Esophagus (tissue), 2 donors: ENCODE measurements at regions not wholly inside any gene's neighbourhood (a gene's known extent, or its start where the extent isn't known, plus 50 kb on each side); places are given as distances from the start of the nearest gene placed in this dataset.
A peak's percentile ranks its signal among the peaks of the same experiment; 100 is the strongest.

Source experiments
- H3K27ac ChIP-seq, 2 donors: one replicate each; pipeline ENCODE4 v1.5.1; 2013; ENCODE audit warnings: low read depth in 2 of 2, mild to moderate bottlenecking in 2 of 2, inconsistent platforms in 1 of 2, low read length in 1 of 2, moderate library complexity in 1 of 2
- H3K27me3 ChIP-seq, 2 donors: one replicate each; pipeline ENCODE4 v1.6.1; 2013; ENCODE audit warnings: low read length in 2 of 2, control low read depth in 1 of 2, mild to moderate bottlenecking in 1 of 2; ENCODE audit not compliant: insufficient read depth in 2 of 2, control insufficient read depth in 1 of 2
- H3K36me3 ChIP-seq, 2 donors: one replicate each; pipeline ENCODE4 v1.6.1; 2013; ENCODE audit warnings: low read length in 1 of 2; ENCODE audit not compliant: control insufficient read depth in 2 of 2, insufficient read depth in 2 of 2
- H3K4me1 ChIP-seq, 2 donors: one replicate each; pipeline ENCODE4 v1.6.1; 2013; ENCODE audit warnings: low read length in 1 of 2; ENCODE audit not compliant: control insufficient read depth in 2 of 2, insufficient read depth in 2 of 2
- H3K4me3 ChIP-seq, 2 donors: one replicate each; pipeline ENCODE4 v1.5.1; 2013; ENCODE audit warnings: low read length in 2 of 2, mild to moderate bottlenecking in 2 of 2, low read depth in 1 of 2, moderate library complexity in 1 of 2
- H3K9me3 ChIP-seq, 2 donors: one replicate each; pipeline ENCODE4 v1.6.1; 2013; ENCODE audit warnings: mild to moderate bottlenecking in 2 of 2, low read depth in 1 of 2, low read length in 1 of 2, moderate library complexity in 1 of 2; ENCODE audit not compliant: control insufficient read depth in 2 of 2, insufficient read depth in 1 of 2
- WGBS, 2 donors: extraction: QIAGEN DNeasy Blood & Tissue Kit; methylation state at CpG; one replicate each; pipeline ENCODE4 v1.1.7; 2013; 5-methylcytosine and 5-hydroxymethylcytosine counted together
- donor health status: healthy with polysubstance abuse.
- donor health status: Bipolar disorder and iron deficiency.

- Histone ChIP-seq H3K9me3 (no peaks in the 10 kb centered on the region), H3K27me3 (no peaks in the 10 kb centered on the region), H3K27ac (no peak overlapping the region), H3K36me3 (no peaks in the 10 kb centered on the region), H3K4me3 (no peak overlapping the region), H3K4me1 (no peaks in the 10 kb centered on the region)
Observed at GRCh38 chr3:187909866-187910265, 164.6 kb upstream of the BCL6 start.

- H3K27ac ChIP-seq, result no peak overlapping the region
Observed at GRCh38 chr3:187912007-187912406, 166.7 kb upstream of the BCL6 start.

GRCh38 chr3:187913617-187914033 lies 168.4 kb upstream of the BCL6 start:
- no peaks in the 10 kb centered on the region for H3K4me1 ChIP-seq
- H3K27ac ChIP-seq, result peak overlapping the region; percentile 71 to 84
- H3K9me3 ChIP-seq, result no peaks in the 10 kb centered on the region
- H3K27me3 ChIP-seq, result no peaks in the 10 kb centered on the region
- 58 to 76% methylated on average over 2 of the region's 2 CpGs for WGBS, 2 donors
- H3K4me3 ChIP-seq, result no peak overlapping the region
- H3K36me3 ChIP-seq, result no peaks in the 10 kb centered on the region

More at GRCh38 chr3:187912007-187912406, 166.7 kb upstream of the BCL6 start:
- Histone ChIP-seq H3K4me3 (no peak overlapping the region), H3K27me3 (no peaks in the 10 kb centered on the region), H3K4me1 (no peaks in the 10 kb centered on the region), H3K9me3 (no peaks in the 10 kb centered on the region), H3K36me3 (no peaks in the 10 kb centered on the region)
- WGBS, 2 donors, result 34 to 59% methylated on average over 3 of the region's 3 CpGs

GRCh38 chr3:187914231-187914630 lies 169.0 kb upstream of the BCL6 start:
- no peaks in the 10 kb centered on the region for H3K4me1 ChIP-seq
- no peaks in the 10 kb centered on the region for H3K9me3 ChIP-seq
- no peak overlapping the region for H3K4me3 ChIP-seq

DNA sequence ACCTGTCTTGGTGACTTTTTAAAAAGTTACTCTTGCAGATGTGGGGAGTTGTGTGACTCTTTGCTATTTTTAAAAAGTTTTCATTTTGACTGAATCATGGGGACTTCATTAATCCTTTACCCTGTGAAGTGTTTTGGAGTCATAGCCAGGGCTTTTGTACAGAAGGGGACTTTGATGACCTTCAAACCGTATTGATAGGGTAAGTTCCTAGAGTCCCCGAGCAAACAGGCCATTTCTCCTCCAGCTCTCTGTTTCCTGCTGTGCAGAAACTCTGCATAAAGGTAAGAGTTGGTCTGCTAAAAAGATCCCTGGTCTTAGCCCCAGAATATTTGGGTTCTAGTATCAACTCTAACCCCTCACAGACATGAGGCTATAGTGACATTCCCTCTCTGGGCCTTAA lies 170.8 kb upstream of the BCL6 start:
- Histone ChIP-seq H3K36me3 (no peaks in the 10 kb centered on the region), H3K9me3 (no peaks in the 10 kb centered on the region), H3K27me3 (no peaks in the 10 kb centered on the region), H3K4me1 (no peaks in the 10 kb centered on the region), H3K4me3 (no peak overlapping the region), H3K27ac (no peak overlapping the region)
- WGBS, 2 donors, result 66 to 69% methylated on average over 2 of the region's 2 CpGs

More at GRCh38 chr3:187914231-187914630, 169.0 kb upstream of the BCL6 start:
- WGBS, 2 donors, result 54 to 56% methylated on average over 7 of the region's 7 CpGs
- Histone ChIP-seq H3K27ac (peak overlapping the region; percentile 69 to 74), H3K36me3 (no peaks in the 10 kb centered on the region), H3K27me3 (no peaks in the 10 kb centered on the region)

DNA sequence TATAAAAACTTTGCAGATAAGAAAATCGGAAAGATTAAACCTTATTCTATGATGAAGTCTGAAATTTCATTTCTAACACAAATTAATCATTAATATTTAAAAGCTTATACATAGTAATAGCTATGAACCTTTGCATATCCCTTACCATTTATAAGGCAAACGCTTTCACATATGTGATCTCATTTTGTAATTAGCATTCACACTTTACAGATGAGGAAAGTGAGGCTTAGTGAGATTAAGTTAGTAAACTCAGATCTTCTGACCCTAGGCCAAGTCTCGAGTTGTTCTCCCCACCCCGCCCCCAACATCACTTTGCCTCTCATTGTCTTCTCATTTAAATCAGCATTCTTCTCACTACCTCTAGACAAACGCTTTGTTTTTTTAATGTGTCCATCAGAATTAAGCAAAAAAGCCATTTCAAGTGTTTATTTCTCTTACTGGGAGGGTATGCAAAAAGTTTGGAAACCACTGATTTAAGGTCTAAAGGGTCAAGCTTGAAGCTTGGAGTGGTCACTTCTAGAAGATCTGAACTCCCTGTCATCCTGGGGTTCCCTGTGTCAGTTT lies 172.9 kb upstream of the BCL6 start:
- no peaks in the 10 kb centered on the region for H3K36me3 ChIP-seq
- no peaks in the 10 kb centered on the region for H3K27me3 ChIP-seq
- H3K27ac ChIP-seq, result no peak overlapping the region
- H3K4me3 ChIP-seq, result no peak overlapping the region
- H3K4me1 ChIP-seq, result no peaks in the 10 kb centered on the region
- WGBS, 2 donors, result 46 to 55% methylated on average over 5 of the region's 5 CpGs
- no peaks in the 10 kb centered on the region for H3K9me3 ChIP-seq

DNA sequence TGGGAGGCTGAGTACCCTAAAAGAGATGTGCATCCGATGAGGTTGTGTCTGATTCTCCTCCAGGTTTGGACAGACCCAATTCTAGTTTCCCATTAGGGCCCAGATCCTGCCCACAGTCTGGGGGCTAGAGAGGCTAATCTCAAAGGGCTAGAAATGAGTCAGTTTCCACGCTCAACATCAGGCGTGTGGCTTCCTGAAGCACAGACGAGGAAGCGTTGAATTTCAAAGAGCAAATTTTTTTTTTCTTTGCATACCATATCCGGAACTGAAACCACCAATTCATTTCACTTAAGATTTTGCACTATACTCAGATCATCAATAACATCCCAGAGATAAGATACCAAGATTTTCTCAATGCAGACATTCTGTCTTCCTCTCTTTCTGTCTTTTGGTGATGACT lies 173.8 kb upstream of the BCL6 start:
- Histone ChIP-seq H3K36me3 (no peaks in the 10 kb centered on the region), H3K27me3 (no peaks in the 10 kb centered on the region), H3K27ac (no peak overlapping the region), H3K4me3 (no peak overlapping the region), H3K4me1 (no peaks in the 10 kb centered on the region), H3K9me3 (no peaks in the 10 kb centered on the region)
- 54 to 68% methylated on average over 6 of the region's 6 CpGs for WGBS, 2 donors

DNA sequence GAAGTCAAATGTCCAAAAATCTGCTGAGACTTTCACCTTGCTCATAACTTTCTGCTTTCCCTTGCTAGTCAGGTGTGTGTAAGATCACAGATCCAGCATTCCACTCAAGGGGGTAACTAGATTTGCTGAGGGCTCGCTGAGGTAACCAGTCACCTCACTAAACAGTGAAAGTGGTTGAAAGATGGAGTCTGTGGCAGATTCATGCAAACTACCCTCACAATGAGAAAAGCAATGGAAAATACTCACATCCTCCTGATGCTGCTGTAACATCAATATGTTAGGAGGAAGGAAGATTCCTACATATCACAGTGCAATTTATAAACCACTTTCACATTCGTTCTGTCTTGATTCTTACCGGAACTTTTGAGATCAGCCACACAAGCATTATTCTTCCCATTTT lies 174.3 kb upstream of the BCL6 start:
- H3K9me3 ChIP-seq, result no peaks in the 10 kb centered on the region
- H3K36me3 ChIP-seq, result no peaks in the 10 kb centered on the region
- H3K4me3 ChIP-seq, result no peak overlapping the region
- H3K27me3 ChIP-seq, result no peaks in the 10 kb centered on the region
- H3K4me1 ChIP-seq, result no peaks in the 10 kb centered on the region
- peak overlapping the region in 1 of 2 donors; percentile 24 for H3K27ac ChIP-seq
- WGBS, 2 donors, result 77 to 83% methylated on average over 3 of the region's 3 CpGs

- WGBS, 2 donors, result 76 to 87% methylated on average over 1 of the region's 1 CpG
- no peaks in the 10 kb centered on the region for H3K36me3 ChIP-seq
- no peaks in the 10 kb centered on the region for H3K9me3 ChIP-seq
- no peaks in the 10 kb centered on the region for H3K4me1 ChIP-seq
- H3K27me3 ChIP-seq, result no peaks in the 10 kb centered on the region
- H3K4me3 ChIP-seq, result no peak overlapping the region
- H3K27ac ChIP-seq, result no peak overlapping the region
Observed at GRCh38 chr3:187920030-187920429, 174.8 kb upstream of the BCL6 start.

GRCh38 chr3:187920913-187921312 lies 175.6 kb upstream of the BCL6 start:
- Histone ChIP-seq H3K4me3 (no peak overlapping the region), H3K4me1 (no peaks in the 10 kb centered on the region), H3K27me3 (no peaks in the 10 kb centered on the region), H3K27ac (peak overlapping the region in 1 of 2 donors; percentile 13), H3K36me3 (no peaks in the 10 kb centered on the region), H3K9me3 (no peaks in the 10 kb centered on the region)
- WGBS, 2 donors, result 80% methylated on average over 6 of the region's 6 CpGs
